GM19468 (cell line): ENCODE measurements at regions not wholly inside any gene's neighbourhood (a gene's known extent, or its start where the extent isn't known, plus 50 kb on each side); places are given as distances from the start of the nearest gene placed in this dataset.

ENCODE experiments used
- ATAC-seq: cut with Tn5 transposase; IDR thresholded peaks from one replicate; pipeline ENCODE4 v1.9.1; 2021; ENCODE audit warnings: mild to moderate bottlenecking, moderate library complexity, moderate number of reproducible peaks; ENCODE audit not compliant: unreplicated experiment; ENCODE audit errors: extremely low read depth

- ATAC-seq: no peak
These were observed 156.5 kb downstream of the MOXD1 start for GRCh38 chr6:132244744-132245143.

GRCh38 chr6:132236744-132237143 is 164.5 kb downstream of the MOXD1 start:
- ATAC-seq: no peak

DNA sequence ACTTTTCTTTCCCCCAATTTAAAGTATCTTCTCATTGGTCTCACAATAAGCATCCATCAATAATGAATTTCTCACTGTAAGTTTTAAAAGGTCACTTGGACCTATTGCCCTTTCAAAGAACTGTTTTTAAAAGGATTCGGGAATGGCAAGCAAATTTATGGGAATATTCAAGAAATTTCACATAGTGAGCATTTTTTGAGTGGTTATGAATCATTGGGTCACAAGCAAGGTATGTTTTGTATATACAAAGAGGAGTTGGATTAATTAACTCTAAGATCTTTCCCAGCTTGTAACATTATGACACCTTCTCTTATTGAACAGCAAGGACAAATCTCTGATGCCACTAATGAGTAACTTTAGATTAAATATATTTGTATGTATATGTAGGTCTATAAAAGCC is 165.0 kb downstream of the MOXD1 start:
- no peak for ATAC-seq

DNA sequence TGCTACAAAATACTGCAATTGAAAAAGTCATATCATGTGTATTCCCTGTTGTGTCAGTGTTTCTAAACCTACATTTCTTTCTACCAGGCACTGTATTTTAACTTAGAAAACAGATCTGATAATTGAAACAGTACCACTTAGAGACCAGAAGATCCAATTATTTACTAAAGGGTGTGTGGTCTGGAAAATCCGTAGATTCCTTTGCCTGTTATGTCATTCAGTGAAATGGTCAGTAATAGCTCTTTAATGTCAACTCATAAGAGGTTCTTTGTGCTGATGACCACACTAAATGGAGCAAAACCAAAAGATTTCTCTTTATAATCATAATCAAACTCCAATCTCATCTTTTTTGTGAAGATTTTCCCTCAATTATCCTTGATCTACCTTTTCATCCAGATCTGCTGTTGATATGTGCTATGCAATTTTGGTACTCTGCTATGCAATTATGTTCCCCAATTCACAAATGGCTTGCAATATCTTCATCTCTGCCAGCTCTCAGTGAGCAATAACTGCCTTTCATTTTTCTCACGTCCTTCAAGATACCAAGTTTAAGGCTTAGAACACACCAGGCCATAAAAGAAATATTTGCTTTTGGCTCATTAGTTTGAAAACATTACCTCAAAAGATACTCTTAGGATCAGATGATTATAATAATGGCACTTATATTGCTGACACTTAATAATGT is 165.5 kb downstream of the MOXD1 start:
- ATAC-seq: no peak

DNA sequence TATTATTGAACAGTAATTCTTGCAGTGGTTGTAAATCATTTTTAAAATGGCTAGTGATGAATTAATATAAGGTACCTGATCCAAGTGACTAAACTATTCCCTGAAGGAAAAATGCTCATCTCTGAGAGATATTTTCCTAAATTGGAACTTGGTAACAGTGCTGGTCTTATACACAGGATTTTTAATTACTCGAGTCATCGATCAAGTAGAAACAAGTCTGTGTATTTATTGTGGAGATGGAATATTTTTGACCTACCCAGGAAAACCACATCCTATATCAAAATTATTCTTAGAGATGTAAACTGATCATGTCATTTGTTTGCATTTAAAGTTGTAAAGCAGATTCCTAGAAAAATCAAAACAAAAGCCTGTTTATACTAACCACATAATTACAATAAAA is 166.9 kb downstream of the MOXD1 start:
- ATAC-seq: no peak

DNA sequence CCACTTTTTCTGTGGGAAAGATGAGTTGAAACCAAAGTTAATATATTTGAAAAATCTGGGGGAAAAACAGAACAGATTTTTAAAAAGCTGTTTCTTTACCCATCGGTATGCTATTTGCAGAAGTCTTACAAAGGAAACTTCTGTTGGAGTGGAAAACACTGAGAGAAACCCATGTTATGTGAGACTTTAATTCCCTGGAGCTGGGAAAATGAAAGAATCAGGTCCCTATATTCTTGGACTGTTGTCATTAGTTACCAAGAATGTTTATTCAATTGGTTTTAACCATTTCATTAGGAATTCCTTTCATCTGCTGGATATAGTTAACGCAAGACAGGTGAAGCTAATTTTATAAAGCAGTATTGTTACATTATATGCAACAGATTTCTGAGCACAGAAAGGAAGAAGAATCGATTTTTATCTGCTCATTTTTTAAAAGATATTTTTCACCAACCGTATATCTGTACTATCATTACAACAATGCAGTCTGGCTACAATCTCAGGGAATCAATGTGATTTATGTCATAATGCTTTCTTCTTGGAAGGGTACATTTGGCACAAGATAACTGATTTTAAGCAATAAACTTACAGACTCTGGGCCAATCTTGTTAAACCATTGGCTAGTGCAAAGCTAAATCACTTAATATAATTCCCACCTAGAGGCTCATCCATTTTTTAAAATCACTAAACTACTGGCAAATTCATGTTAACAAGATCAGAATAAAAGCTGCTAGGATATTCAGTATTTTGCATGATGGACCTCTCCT is 170.0 kb downstream of the MOXD1 start:
- no peak for ATAC-seq

DNA sequence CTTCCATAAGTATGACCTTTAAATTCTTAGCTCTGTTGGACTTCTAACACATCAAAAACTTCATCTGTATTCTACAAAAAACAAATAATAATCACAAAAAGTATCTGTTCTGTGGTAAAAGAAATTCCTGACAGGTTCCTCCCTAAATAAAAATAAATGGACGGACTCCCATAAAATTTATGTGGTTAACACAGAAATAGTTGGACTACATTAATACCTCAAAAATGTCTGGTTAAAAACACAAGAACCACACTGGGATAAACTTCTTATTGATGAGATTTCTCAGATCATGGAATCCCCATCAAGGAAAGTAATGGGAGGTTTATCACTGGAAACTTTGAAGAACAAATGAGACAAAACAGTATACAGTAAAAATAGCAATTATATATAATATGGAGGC is 172.4 kb downstream of the MOXD1 start:
- ATAC-seq: no peak

DNA sequence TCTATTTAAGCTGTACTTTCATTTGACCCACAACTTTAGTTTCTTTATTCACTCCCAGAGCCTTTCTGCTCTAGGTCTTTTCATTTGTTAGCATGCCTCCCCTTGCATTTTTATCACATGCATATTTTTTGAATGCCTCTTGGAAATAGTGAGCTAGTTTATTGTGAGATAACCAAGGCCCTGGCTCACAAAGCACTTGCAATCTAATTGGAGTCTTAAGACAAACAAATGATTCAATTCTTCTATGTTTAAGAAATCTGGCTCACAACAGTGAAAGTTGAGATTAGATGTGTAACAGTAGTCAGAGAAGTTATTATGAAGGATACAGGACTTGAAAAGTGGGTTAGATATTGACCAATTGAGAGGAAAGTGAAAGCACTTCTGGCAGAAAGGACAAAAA is 173.4 kb downstream of the MOXD1 start:
- ATAC-seq: no peak

DNA sequence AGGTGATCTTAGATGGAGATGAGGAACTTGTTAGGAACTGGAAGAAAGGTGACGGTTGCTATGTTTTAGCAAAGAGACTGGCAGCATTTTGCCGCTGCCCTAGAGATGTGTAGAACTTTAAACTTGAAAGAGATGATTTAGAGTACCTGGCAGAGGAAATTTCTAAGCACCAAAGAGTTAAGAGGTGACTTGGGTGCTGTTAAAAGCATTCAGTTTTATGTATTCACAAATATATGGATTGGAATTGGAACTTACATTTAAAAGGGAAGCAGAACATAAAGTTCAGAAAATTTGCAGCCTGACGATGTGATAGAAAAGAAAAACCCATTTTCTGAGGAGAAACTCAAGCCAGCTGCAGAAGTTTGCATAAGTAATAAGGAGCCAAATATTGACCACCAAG is 176.3 kb downstream of the MOXD1 start:
- no peak for ATAC-seq

DNA sequence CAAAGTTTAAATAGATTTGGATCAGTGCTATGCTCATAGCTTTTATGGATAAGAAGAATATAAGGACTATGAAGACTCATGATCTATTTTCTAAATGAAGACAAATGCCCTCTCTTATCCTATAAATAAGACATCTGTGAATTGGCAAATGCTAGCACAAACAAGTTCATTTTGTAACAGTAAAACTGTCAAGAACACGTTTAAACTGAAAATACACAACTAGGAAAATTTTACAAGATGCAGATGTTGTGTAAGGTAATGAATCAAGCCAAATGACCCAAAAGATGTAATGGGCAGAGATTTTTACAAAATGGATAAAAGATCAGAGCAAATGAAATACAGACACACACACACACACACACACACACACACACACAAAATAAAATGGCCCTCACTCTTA is 180.5 kb downstream of the MOXD1 start:
- ATAC-seq: no peak

- no peak for ATAC-seq
These were observed 181.4 kb downstream of the MOXD1 start for GRCh38 chr6:132219901-132220300.

DNA sequence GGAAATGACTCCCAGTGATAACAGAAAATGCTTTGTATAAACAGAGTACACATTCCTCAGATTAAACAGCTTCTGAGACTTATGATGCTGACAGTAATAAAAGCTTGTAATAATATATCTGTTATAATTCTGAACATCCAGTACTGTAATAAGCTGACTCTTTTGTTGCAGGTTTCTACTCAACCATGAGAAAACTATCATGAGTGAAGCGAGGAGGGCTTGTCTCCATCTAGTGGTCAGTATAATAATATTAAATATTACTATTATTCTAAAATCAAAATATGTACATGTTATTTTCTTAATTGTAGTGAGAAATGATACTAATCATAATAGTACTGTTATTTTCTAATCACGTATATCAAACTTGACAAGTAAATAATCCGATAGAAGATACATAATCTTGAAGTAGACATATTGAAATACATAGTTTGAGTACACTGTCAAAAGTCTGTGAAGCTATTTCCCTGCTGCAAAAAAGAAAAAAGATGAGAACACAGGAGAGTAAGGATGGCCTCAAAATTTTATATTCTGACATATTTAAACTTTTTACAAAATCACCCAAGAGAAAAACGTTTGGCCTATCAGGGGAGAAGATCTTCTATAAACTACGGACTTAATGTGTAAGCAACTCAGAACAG is 183.1 kb downstream of the MOXD1 start:
- ATAC-seq: no peak

DNA sequence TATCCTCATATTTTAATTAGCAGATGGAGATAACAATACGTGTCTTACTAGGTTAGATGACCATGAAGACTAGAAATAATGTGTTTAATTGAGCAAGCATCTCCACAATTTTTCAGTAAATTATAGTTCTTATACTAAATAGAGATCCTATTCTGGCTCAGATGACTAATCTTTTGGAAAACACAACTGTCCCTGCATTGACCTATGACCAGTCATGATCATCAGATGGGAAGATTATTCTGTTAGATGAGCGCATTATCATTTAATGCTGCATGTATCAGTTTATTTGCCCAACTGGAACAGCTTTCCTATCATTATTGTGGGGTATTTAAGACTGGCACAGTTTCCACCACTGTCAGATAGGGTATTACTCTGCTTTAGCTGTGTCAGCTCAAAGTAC is 185.5 kb downstream of the MOXD1 start:
- no peak for ATAC-seq

GRCh38 chr6:132214716-132215115 is 186.6 kb downstream of the MOXD1 start:
- no peak for ATAC-seq

- ATAC-seq: no peak
These were observed 187.5 kb downstream of the MOXD1 start for GRCh38 chr6:132213732-132214131.

GRCh38 chr6:132213191-132213590 is 188.1 kb downstream of the MOXD1 start:
- ATAC-seq: no peak

GRCh38 chr6:132210886-132211563 is 190.2 kb downstream of the MOXD1 start:
- no peak for ATAC-seq

DNA sequence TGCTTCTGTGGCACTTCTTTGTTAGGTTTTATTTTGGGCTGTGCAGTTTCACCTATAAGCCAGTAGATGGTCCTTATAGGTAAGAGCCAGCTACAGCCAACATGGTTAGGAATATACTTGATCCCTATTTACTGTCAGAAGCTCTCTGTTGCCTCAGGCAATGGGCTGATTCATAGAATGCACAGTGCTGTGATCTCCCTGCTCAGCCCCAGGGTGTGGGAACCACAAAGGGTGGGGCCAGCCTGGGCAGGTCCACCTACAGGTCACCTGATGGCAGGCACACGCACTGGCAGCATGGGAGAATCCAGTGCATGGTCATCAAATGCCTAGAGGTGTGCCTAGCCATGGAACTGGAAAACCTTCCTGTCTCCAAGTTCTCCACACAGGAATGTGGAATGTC is 191.9 kb downstream of the MOXD1 start:
- ATAC-seq: no peak

DNA sequence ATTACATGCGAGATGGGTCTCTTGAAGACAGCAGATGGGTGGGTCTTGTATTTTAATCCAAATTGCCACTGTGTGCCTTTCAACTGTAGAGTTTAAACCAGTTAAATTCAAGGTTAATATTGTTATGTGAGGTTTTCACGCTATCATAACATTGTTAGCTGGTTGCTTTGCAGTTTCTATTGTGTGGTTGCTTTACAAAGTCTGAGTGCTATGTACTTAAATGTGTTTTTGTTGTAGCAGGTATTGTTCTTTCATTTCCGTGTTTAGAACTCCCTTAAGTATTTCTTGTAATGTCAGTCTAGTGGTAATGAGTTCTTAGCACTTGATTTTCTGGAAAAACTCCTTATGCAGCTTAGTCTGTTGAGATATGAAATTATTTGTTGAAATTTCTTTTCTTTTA is 193.3 kb downstream of the MOXD1 start:
- ATAC-seq: no peak

DNA sequence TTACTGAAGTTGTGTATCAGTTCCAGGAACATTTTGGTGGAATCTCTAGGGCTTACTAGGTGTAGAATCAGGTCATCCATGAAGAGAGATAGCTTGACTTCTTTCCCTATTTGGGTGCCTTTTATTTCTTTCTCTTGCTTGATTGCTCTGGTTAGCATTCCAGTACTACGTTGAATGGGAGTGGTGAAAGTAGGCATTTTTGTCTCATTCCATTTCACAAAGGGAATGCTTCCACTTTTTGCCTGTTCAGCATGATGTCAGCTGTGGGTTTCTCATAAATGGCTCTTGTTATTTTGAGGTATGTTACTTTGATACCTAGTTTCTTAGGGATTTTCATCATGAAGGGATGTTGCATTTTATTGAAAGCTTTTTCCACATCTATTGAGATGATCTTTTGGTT is 195.3 kb downstream of the MOXD1 start:
- no peak for ATAC-seq

- ATAC-seq: no peak
These were observed 196.7 kb downstream of the MOXD1 start for GRCh38 chr6:132204591-132204990.
